22Rv1 (cell line): ENCODE measurements at regions not wholly inside any gene's neighbourhood (a gene's known extent, or its start where the extent isn't known, plus 50 kb on each side); places are given as distances from the start of the nearest gene placed in this dataset.

Source experiments
- ZFX ChIP-seq: fragments of 450-650 bp; IDR thresholded peaks from 2 replicates; pipeline ENCODE4 v1.6.1; 2017; ENCODE audit warnings: antibody characterized with exemption, borderline replicate concordance
- TF ChIP-seq, protein P1 (sequence below): fragments of 450-650 bp; IDR thresholded peaks from 2 replicates; pipeline ENCODE4 v1.5.1; 2017; ENCODE audit warnings: mild to moderate bottlenecking

DNA sequence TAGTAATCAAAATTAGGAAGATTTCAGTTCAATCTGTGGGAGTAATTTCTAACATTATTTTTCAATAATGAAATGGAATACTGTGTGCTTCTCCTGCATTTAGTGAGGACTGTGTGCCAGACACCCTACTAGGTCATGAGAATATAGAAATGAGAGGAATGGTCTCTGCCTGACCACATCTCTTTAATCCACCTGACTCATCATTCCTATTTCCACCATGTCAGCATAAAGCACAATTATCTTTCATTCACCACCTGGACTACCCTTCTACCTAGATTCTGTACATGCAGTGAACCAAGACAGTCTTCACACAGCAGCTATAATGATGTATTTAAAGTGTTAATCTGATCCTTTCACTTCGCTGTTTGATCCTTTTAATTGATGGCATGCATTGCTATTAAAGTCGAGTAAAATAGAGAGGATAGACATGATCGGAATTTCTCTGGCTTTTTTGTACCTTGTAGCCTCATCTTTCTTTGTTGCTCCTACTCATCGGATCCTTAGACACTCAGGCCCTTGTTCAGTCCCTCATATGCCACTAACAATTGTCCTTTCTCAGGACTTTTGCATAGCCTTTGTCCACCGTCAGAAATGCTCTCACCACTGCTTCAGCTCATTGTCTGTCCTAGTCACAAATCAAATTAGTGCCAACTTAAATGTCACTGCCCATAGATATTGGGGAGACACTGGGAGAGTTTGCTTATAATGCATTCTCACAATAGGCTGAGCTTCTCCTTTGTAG is 1037.1 kb downstream of the REEP3 start:
- no peak for TF ChIP-seq ZFX
- TF ChIP-seq, protein P1, sequence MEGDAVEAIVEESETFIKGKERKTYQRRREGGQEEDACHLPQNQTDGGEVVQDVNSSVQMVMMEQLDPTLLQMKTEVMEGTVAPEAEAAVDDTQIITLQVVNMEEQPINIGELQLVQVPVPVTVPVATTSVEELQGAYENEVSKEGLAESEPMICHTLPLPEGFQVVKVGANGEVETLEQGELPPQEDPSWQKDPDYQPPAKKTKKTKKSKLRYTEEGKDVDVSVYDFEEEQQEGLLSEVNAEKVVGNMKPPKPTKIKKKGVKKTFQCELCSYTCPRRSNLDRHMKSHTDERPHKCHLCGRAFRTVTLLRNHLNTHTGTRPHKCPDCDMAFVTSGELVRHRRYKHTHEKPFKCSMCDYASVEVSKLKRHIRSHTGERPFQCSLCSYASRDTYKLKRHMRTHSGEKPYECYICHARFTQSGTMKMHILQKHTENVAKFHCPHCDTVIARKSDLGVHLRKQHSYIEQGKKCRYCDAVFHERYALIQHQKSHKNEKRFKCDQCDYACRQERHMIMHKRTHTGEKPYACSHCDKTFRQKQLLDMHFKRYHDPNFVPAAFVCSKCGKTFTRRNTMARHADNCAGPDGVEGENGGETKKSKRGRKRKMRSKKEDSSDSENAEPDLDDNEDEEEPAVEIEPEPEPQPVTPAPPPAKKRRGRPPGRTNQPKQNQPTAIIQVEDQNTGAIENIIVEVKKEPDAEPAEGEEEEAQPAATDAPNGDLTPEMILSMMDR, result no peak
